GM19035 (cell line): ENCODE measurements at regions not wholly inside any gene's neighbourhood (a gene's known extent, or its start where the extent isn't known, plus 50 kb on each side); places are given as distances from the start of the nearest gene placed in this dataset.
"Not testable (repeated sequence)": the region's sequence is repeated elsewhere in the genome, so short reads cannot be mapped to it uniquely, and the experiment has no call there.

ENCODE experiments used
- ATAC-seq: cut with Tn5 transposase; IDR thresholded peaks from one replicate; pipeline ENCODE4 v1.9.1; 2021; ENCODE audit not compliant: unreplicated experiment

GRCh38 chr1:189769448-189769847 is 708.2 kb downstream of the BRINP3 start:
- no peak for ATAC-seq

- ATAC-seq = no peak
Measured at GRCh38 chr1:189774721-189775287, 702.9 kb downstream of the BRINP3 start.

GRCh38 chr1:189775343-189775742 is 702.3 kb downstream of the BRINP3 start:
- ATAC-seq = no peak

- ATAC-seq = no peak
Measured at GRCh38 chr1:189779034-189779433, 698.6 kb downstream of the BRINP3 start.

DNA sequence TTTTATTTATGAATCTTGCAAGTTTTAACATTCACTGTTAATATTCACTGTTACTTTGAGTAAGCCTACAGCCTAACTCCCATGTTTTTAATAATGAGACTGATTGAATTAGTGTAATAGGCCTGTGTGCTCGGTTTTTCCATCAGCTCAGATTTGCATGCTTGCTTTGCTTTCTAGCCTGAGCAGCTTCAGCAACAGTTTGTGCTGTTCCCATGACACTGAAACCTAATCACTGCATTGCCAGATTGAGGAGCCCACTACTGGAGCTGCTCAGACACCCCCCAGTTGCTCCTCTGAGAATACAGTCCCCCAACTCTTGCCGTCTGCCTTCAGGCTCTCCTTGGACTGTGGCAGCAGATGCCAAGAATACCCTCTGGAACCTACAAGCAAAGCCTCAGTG is 695.4 kb downstream of the BRINP3 start:
- ATAC-seq = no peak

DNA sequence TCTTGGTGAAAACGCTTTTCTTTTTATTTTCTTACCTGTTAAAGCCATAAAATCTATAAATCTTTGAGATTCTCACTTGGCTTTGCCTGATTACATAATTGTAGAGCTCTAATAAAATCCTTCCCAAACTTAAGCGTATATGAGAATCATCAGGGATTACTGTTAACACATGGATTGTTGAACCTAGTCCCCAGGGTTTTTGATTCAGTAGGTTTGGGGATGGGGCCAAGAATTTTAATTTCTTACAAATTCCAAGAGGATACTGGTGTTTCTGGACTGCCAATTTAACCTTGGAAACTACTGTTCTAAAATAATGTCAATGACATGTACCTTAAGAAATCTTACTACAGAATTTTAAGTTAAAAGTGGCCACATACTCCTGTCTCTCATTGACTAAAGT is 694.2 kb downstream of the BRINP3 start:
- no peak for ATAC-seq

GRCh38 chr1:189786761-189787160 is 690.9 kb downstream of the BRINP3 start:
- no peak for ATAC-seq

DNA sequence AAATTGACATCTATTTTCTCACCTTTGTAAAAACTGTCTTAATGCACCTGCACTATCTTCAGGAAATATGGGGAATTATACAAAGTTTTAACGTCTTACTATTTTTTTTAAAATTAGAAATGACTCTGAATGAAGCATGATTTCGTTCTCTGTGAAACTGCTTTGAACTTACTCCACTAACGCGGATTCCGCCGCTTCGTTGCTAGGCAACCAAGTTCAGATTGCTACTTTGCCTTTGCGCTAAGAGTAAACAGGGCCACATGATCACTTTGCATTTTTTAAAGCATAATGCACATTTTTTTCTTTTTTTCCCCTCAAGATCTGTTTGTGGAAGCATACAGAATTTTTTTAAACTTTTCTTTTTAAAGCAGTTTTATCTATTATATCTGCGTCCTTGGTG is 690.5 kb downstream of the BRINP3 start:
- no peak for ATAC-seq

DNA sequence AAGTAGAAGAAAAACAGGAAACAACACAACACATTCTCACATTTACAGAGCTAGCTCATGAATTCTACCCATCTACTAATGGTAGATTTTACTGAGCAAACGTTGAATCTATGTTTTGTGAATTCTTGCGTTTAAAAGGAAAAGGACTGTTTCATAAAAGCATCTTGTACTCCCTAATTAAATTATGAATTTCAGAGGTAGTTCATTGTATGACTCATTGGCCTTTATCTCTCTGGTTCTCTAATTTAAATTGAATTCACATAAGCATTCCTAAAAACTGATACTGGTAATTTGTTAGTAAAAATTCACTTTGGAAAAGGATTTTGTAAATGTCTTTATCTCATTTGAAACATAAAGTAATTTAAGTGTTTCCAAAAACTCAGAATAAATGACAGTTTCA is 687.3 kb downstream of the BRINP3 start:
- ATAC-seq = no peak

DNA sequence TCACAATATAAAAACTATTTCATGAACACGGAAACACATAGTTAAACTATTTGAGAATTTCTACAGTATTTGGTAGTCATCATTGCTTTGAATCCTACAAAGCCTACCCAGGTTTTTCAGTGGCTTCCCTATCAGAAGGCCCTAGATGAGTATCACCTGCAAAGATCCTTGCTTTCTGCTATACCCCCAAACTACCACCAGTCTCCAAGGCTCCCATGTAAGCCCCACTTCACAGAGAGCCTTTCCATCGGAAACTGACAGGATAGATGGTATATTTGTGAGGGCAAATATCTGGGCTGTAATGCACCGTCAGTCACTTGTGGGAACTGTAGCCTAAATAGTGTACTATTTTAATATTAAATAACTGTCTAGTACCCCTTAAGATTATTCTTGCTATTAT is 674.3 kb downstream of the BRINP3 start:
- no peak for ATAC-seq

- ATAC-seq = no peak
Measured at GRCh38 chr1:189804352-189804751, 673.3 kb downstream of the BRINP3 start.

- no peak for ATAC-seq
Measured at GRCh38 chr1:189805735-189806134, 671.9 kb downstream of the BRINP3 start.

DNA sequence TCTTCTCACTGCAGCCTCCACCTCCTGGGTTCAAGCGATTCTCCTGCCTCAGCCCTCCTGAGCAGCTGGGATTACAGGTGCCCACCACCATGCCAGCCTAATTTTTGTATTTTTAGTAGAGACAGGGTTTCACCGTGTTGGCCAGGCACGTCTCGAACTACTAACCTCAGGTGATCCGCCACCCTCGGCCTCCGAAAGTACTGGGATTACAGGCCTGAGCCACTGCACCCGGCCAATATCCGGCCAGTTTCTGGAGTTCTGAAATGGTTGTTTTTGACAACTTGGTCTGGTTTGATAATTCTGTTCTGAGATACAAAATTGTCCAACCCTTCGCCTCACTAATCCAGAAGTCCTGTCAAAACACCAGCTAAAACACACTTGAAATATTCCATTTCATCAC is 667.0 kb downstream of the BRINP3 start:
- not testable (repeated sequence) for ATAC-seq

GRCh38 chr1:189811960-189812359 is 665.7 kb downstream of the BRINP3 start:
- no peak for ATAC-seq

- no peak for ATAC-seq
Measured at GRCh38 chr1:189816558-189816957, 661.1 kb downstream of the BRINP3 start.

DNA sequence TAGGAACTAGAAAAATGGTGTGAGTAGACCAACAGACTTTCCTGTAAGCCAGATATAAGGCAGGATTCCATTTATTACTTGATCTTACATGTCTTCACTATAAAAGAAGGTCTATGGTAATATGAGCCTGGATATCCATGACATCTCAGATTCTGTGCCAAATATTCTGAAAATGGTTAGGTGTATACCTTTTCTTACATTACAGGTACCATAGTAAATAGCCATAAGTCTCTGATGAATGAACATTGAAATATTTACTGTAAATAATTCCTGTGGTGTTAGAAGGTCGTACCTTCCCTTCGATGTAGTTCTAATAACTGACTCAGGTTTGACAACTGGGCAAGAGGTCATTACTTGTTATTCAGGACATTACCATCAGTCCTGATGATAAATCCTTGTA is 657.9 kb downstream of the BRINP3 start:
- no peak for ATAC-seq

DNA sequence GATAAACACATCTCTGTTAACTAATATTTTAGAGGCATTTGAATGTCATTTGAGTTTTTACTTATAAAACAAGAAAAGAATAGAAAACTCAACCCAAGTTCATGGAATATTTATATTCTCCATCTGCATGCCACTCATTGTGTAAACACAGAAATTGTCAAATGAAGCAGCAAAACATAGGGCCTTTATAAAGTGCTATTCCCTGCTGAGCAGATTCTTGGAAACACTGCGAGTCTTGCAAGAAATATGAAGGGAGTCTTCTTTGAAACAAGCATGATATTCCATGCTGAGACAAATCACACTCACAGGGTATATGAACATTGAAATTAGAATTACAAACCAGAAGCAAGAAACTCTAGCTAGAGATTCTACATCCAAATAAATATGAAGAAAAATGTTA is 655.8 kb downstream of the BRINP3 start:
- no peak for ATAC-seq

DNA sequence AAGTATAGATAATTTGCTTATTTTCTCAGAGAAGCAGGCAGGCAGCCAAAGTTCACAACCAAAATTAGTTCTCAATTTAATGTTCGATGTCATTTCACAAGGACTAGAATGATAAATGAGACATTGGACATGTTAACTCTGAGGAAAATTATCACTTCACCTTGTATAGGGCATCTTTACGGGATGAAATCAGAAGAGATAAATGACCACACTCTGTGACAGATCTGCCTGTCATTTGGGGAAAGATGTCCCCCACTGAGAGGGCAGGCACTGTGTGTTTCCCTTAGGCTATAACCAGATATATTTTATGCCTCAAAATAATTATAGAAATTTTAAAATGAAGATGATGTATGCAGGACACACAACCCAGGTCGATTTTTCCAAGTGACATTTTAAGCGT is 642.9 kb downstream of the BRINP3 start:
- ATAC-seq = no peak

DNA sequence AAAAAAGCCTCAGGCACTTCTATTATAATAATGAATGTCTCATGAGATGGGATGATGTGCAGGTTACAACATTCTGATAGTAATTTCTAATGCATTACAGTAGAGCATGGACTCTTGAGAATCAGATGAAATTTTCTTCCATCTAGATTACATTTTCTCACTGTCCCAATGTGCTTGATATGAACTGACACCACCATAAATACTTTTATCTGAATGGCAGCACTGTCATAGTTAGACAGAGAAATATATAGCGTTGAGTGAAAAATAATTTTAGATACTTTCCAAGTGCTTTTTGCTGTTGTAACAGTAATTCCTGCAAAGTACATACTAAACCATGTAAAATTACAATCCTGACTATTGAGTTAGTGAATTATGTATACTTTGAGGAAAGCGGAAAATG is 630.1 kb downstream of the BRINP3 start:
- no peak for ATAC-seq

DNA sequence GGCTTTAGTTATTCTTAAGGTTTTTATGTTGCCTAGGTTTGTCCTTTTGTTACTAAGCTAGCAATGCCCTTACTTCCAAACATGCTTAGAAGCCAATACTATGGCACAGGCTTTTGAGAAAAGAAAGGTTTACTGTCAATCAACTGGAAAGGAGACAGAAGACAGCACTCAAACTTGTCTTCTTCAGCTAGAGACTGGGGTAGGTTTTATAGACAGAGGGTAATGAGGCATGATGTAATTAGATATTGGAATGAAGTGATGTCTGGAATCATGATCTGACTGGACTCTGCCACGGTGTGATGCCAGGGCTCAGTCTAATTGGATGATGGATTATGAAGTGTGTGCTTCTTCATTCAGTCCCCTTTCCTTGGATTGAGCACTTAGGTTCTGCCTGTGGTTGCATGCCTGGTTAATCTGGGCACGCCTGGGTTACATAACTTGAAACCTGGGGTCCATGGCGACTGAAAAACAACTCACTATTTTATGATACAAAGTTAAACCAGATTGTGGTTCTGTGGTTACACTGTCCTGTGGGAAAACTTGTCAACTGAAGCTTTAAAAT is 625.8 kb downstream of the BRINP3 start:
- ATAC-seq = no peak

DNA sequence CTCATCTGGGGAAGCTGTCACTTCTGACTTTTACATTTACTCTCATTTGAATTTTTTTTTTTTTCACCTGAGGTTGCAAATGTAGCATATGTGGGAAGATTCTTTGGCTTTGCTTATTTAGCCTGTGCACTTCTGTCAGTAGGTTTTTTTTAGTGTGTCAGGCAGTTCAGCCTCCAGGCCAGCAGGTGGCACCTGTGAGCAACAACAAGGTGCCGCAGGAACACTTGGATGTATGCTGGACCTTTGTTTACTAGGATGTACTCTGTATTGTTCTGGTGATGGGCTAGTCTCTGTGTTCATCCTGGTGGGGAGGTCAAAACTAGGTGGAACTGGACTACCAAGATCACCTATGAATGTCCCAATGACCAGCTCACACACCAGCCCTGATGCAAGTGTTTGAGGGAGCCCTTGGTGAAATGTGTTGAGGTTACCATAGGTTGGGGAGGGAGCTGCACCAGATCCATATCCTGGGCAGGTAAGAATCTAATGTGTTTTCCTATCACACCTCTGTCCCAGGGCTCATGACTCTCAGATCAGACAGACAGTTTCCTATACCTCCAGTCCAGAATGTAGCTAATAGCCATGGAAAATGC is 618.2 kb downstream of the BRINP3 start:
- ATAC-seq = peak; percentile 61

DNA sequence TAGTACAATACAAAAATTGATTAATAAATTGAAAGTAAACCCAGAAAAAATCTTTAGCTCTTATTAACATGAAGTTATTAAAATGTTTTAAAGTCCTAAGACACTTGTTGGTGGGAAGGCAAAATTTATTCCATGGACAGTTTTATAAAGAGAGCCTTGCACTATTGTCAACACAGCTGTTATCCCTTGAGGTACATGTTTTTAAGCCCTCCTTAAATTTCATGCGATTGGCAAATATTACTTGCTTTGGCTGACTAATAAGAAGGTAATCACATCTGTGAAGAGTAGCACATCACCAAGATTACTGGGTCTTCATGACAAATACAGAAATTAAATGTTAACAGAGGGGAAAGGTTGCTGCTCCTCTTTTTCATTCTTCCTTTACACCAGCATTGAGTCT is 611.1 kb downstream of the BRINP3 start:
- ATAC-seq = no peak

DNA sequence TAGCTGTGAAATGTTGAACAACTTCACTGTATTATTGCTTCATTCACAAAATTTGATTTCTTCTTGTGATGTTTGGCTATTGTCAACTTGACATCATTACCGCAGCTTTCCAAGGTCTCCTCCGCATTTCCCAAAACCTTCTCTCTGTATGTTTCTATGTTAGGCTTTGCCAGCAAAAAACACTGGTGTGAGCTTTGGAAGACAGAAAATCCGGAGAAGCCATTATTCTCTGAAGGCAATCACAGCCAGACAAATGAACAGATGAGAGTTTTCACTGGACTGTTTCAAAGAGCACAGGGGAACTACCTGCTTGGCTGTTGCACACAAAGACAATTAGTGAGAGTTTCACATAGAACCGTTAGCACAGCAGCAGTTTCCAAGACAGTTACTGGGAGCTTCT is 609.6 kb downstream of the BRINP3 start:
- no peak for ATAC-seq
